GM18507 (cell line): ENCODE measurements at regions not wholly inside any gene's neighbourhood (a gene's known extent, or its start where the extent isn't known, plus 50 kb on each side); places are given as distances from the start of the nearest gene placed in this dataset.

Experiments
- DNase-seq: peaks from one replicate; pipeline ENCODE4 v3.0.0; 2011; ENCODE audit warnings: low read depth; ENCODE audit not compliant: insufficient read length; ENCODE audit errors: extremely low spot score
- FAIRE-seq: peaks from 2 replicates; lab custom pipeline; 2011; peaks lifted over from hg19 to GRCh38; lab: Jason Lieb, UNC

DNA sequence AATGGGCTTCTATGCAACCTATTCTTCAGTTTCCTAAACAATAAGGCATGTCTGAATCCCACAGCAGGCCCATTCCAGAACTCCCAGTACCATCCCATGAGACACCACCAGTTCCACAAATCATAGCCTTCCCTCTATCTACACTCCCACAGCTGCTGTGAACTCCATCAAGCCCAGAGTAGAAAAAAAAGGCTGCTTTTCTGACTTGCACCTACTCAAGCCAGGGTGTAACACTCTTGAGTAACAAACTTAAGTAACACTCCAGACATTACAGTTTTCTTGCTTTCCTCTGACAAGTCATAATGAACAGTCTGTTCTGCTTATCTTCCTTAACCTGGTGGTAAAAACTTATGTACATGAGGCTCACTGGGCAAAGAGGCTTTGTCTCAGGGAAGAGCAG, 283.1 kb downstream of the NFKBIZ start:
- FAIRE-seq (no peak), DNase-seq (no peak)

GRCh38 chr3:102133376-102133775, 284.1 kb downstream of the NFKBIZ start:
- no peak for FAIRE-seq

GRCh38 chr3:102135316-102135715, 286.0 kb downstream of the NFKBIZ start:
- FAIRE-seq (peak; percentile 21), DNase-seq (no peak)

More at GRCh38 chr3:102133376-102133775, 284.1 kb downstream of the NFKBIZ start:
- DNase-seq: no peak

DNA sequence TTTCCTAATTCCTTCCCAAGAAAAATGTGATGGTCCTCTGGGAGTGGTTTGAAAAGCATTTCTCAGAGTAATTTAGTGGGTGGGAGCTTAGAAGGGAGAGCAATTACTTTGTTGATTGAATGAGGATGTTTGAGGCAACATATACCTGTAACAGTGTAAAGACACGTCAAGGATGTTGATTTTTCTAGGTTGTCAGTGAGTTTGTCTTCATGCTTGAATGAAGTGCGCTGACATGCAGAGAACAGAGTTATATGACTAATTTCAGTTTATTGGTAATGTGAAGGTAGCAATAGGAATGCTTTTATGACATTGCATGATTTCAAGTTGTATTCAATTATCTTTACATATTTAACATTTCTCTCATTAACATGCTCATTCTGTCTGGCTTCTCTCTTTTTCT, 286.9 kb downstream of the NFKBIZ start:
- no peak for FAIRE-seq

DNA sequence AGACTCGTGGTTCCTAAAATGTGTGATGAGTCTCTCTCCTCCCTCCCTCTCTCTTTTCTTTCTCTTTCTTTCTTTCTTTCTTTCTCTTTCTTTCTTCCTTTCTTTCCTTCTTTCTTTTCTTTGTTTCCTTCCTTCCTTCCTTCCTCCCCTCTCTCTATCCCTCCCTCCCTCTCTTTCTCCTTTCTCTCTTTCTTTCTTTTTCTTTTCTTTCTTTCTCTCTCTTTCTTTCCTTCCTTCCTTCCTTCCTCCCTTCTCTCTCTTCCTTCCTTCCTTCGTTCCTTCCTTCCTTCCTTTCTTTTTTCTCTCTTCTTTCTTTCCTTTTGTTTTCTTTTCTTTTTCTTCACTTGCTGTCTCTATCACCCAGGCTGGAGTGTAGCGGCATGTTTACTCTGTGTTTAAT, 290.8 kb downstream of the NFKBIZ start:
- no peak for FAIRE-seq

More for the DNA sequence above, 286.9 kb downstream of the NFKBIZ start:
- no peak for DNase-seq

GRCh38 chr3:102141096-102141927, 292.0 kb downstream of the NFKBIZ start:
- DNase-seq (no peak), FAIRE-seq (no peak)

More for the DNA sequence above, 290.8 kb downstream of the NFKBIZ start:
- no peak for DNase-seq

DNA sequence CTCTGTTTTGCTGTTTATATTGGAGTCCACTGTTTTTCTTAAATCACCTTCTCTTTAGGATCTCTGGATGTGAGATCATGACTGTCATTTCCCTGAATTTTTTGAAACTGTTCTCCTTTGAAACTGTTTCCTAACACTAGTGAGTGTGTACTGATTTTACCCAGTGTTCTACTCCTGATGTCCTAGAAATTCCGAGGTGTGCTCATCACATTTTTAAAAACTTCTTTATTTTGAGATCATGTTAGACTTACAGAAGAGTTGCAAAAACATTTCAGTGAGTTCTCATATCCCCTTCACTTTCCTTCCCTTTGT, 292.6 kb downstream of the NFKBIZ start:
- no peak for FAIRE-seq
- DNase-seq: no peak

- no peak for DNase-seq
- no peak for FAIRE-seq
Observed at GRCh38 chr3:102142379-102143060, 292.3 kb upstream of the ZPLD1 start.

DNA sequence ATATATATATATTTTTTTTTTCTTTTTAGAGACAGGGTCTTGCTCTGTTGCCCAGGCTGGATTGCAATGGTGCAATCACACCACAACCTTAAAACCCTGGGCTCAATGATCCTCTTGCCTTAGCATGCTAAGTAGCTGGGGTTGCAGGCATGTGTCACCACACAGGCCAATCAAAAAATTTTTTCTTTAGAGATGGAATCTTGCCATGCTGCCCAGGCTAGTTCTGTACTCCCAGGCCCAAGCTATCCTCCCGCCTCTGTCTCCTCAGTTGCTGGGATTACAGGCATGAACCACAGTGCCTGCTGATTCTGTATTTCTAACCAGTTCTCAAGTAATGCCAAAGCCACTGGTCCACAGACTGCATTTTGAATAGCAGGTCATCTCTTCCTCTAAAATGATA, 291.3 kb upstream of the ZPLD1 start:
- DNase-seq (no peak), FAIRE-seq (no peak)

DNA sequence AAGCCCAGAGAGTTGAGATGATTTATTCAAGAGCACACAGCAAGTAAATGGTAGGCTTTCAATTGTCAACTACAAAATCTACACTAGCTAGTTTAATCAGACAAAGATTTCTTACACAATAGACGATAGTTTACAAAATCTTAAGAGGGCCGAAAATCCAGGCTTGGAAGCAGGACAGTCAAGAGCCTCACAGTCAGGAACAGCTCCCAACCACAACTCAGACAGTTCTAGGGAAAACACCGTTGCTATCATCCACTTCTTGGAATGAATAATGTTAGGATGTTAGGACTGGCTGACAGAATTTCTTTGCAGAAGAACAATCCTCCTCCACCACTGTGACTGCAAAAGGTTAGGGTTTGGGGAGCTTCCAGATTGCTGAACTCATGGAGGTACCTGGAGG, 290.8 kb upstream of the ZPLD1 start:
- FAIRE-seq (no peak), DNase-seq (no peak)

GRCh38 chr3:102148598-102149337, 286.0 kb upstream of the ZPLD1 start:
- DNase-seq (no peak), FAIRE-seq (no peak)

DNA sequence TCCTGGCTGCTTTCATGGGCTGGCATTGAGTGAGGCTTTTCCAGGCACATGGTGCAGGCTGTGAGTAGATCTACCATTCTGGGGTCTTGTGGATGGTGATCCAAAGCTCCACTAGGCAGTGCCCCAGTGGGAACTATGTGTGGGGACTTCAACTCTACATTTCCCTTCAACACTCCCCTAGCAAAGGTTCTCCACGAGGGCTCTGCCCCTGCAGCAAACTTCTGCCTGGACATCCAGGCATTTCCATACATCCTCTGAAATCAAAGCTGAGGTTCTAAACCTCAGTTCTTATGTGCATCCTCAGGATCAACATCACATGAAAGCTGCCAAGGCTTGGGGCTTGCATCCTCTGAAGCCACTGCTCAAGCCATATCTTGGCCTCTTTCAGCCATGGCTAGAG, 282.9 kb upstream of the ZPLD1 start:
- DNase-seq (no peak), FAIRE-seq (no peak)

GRCh38 chr3:102156426-102156825, 278.4 kb upstream of the ZPLD1 start:
- no peak for FAIRE-seq
- DNase-seq: no peak

- DNase-seq (no peak), FAIRE-seq (peak; percentile 21)
Observed at GRCh38 chr3:102158080-102158740, 276.6 kb upstream of the ZPLD1 start.

GRCh38 chr3:102159810-102160451, 274.9 kb upstream of the ZPLD1 start:
- FAIRE-seq (no peak), DNase-seq (no peak)

GRCh38 chr3:102161384-102162006, 273.3 kb upstream of the ZPLD1 start:
- FAIRE-seq: no peak

GRCh38 chr3:102162251-102162650, 272.6 kb upstream of the ZPLD1 start:
- DNase-seq (no peak), FAIRE-seq (no peak)

More at GRCh38 chr3:102161384-102162006, 273.3 kb upstream of the ZPLD1 start:
- DNase-seq: no peak

- no peak for FAIRE-seq
- no peak for DNase-seq
Observed at GRCh38 chr3:102163039-102163817, 271.6 kb upstream of the ZPLD1 start.
